ENCODE measurements at regions not wholly inside any gene's neighbourhood (a gene's known extent, or its start where the extent isn't known, plus 50 kb on each side); places are given as distances from the start of the nearest gene placed in this dataset.

DNA sequence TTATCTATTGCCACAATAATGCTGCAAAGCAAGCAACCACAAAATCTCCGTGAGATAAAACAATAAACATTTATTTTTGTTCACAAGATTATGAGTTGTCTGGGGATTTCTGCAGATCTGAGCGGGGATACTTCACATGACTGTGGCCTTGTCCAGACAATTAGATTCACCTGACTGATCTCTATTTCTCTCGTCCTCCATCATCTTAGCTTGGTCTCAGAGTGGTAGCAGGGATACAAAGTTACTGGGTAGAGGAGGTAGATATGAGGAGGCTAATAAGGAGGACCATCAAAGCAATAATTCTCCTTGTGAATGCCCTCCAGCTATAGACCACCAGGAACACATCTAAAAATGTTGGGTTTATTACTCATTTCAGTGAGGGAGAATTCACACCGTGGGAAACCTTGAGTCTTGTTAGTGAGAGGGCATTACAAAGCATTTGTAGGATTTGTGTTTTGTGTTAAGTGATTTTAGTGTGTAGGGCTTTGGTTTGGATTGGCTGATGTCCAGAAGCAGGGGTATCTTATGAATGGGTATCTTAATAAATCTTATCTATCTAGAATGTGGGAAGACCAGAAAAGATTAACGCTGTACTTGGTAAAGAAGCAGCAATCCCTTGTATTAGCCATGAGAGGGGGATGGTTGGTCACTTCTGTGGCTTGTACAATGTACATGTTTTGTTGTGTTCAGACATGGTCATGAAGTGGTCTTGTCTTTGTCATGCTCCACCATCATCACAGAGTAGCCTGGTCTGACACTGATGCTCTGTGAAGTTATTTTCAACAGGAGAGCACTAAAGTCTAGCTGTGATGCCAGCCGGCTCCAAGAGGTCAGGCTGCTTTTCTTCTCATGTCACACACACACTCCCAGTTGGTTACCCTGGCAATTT is 287.6 kb upstream of the STT3B start:
- WGBS, 2 experiments (ENCODE audit: extremely low coverage in 2 of 2, insufficient read length in 1 of 2), result no CpG with 5 or more reads among the region's 6 CpGs
- no peak overlapping the region for H3K27ac ChIP-seq (ENCODE audit: insufficient read depth, low read length)
- ChIA-PET POLR2A (ENCODE audit: unreplicated experiment) (interaction anchor here (0.6 kb wide), 1 partner anchor 395 kb away, joined by 3 read pairs; no protein-coding TSS in a partner anchor), CTCF (interaction anchor here (0.7 kb wide), 1 partner anchor 252 kb away, joined by 6 read pairs; no protein-coding TSS in a partner anchor)
- no peak overlapping the region for H2BK15ac ChIP-seq (ENCODE audit: low read depth, low read length)
- DNase-seq (no peak), ATAC-seq (ENCODE audit: low read depth) (no peak)
- no peak overlapping the region for H3K4me2 ChIP-seq (ENCODE audit: low read depth, low read length)
- no peak overlapping the region for H3K4me3 ChIP-seq (ENCODE audit: insufficient read depth, low read depth, low read length)
- no peak overlapping the region for H3K14ac ChIP-seq (replicated peaks; ENCODE audit: low read depth, low read length)
- no peak overlapping the region for H3K9ac ChIP-seq (ENCODE audit: low read depth, low read length)
- no peak overlapping the region for H3K18ac ChIP-seq (ENCODE audit: low read depth, low read length)
- H3K9me3 ChIP-seq (ENCODE audit: control insufficient read depth, insufficient read depth, low read length), result no peaks in the 10 kb centered on the region
- H4K20me1 ChIP-seq (ENCODE audit: insufficient read depth, low read length), result no peaks in the 10 kb centered on the region
- H3K9me1 ChIP-seq (ENCODE audit: insufficient read depth, low read length), result no peaks in the 10 kb centered on the region
- intact Hi-C loops (cut with micrococcal nuclease) (no loop called here), dilution Hi-C loops (cut with HindIII; ENCODE audit: low sequenced_read_pairs, unreplicated experiment) (no loop called here), in situ Hi-C loops (cut with MboI; ENCODE audit: low sequenced_read_pairs) (no loop called here)
- no peak overlapping the region for H4K8ac ChIP-seq (ENCODE audit: low read depth in 2 of 2, low read length in 2 of 2)
- TF ChIP-seq RFX5 (IDR thresholded peaks at IDR 0.05; ENCODE audit: low read depth, low read length) (no peak), MAZ (IDR thresholded peaks at IDR 0.05; ENCODE audit: borderline replicate concordance, low read depth, low read length) (no peak), FOS (IDR thresholded peaks at IDR 0.05; ENCODE audit: low read depth, low read length) (no peak), SMC3 (IDR thresholded peaks at IDR 0.05; ENCODE audit: low read depth, low read length) (no peak), NFE2L2 (IDR thresholded peaks at IDR 0.05; ENCODE audit: low read depth, low read length) (no peak)
- H2BK5ac ChIP-seq (ENCODE audit: low read depth, low read length, poor library complexity, severe bottlenecking), result no peak overlapping the region
- H3K4ac ChIP-seq (ENCODE audit: low read depth, low read length), result no peak overlapping the region
- no peak overlapping the region for H4K91ac ChIP-seq (ENCODE audit: insufficient read depth, low read depth, low read length)
- H2AK5ac ChIP-seq (ENCODE audit: low read depth, low read length), result no peak overlapping the region
- H3K4me1 ChIP-seq (ENCODE audit: control insufficient read depth, insufficient read depth, low read length), result no peaks in the 10 kb centered on the region
- no TSS peak for BruUV-seq (replicated peaks)
- H3K79me1 ChIP-seq (ENCODE audit: low read depth in 1 of 2, low read length in 2 of 2), result no peaks in the 10 kb centered on the region
- H3K56ac ChIP-seq (ENCODE audit: extremely low read depth, insufficient read depth, low read length), result no peak overlapping the region
- no peak overlapping the region for H2BK20ac ChIP-seq (ENCODE audit: low read depth, low read length)
- H2BK120ac ChIP-seq (ENCODE audit: low read depth, low read length), result no peak overlapping the region
- no peak overlapping the region for H2AFZ ChIP-seq (replicated peaks; ENCODE audit: low read length, poor library complexity)
- no peak overlapping the region for H4K5ac ChIP-seq (ENCODE audit: low read depth, low read length)
- H3K23ac ChIP-seq (ENCODE audit: low read depth, low read length), result no peak overlapping the region
- H3K27me3 ChIP-seq (ENCODE audit: control insufficient read depth, insufficient read depth, low read length), result 0 out of 2 replicates have a peak, but pooled peaks cover 1% of the 10 kb centered on the region
- no peak overlapping the region for H2AK9ac ChIP-seq (replicated peaks; ENCODE audit: low read depth, low read length, poor library complexity)
- H3K36me3 ChIP-seq (ENCODE audit: control insufficient read depth, insufficient read depth, low read length), result no peaks in the 10 kb centered on the region

All from IMR-90 (cell line).